HG03571 (cell line): ENCODE measurements at regions not wholly inside any gene's neighbourhood (a gene's known extent, or its start where the extent isn't known, plus 50 kb on each side); places are given as distances from the start of the nearest gene placed in this dataset.
A peak's percentile ranks its signal among the peaks of the same experiment; 100 is the strongest.

Experiments
- ATAC-seq: cut with Tn5 transposase; IDR thresholded peaks from one replicate; pipeline ENCODE4 v1.9.1; 2021; ENCODE audit not compliant: unreplicated experiment

- ATAC-seq, result no peak
Observed at GRCh38 chr11:23023319-23023718, 163.0 kb upstream of the CCDC179 start.

DNA sequence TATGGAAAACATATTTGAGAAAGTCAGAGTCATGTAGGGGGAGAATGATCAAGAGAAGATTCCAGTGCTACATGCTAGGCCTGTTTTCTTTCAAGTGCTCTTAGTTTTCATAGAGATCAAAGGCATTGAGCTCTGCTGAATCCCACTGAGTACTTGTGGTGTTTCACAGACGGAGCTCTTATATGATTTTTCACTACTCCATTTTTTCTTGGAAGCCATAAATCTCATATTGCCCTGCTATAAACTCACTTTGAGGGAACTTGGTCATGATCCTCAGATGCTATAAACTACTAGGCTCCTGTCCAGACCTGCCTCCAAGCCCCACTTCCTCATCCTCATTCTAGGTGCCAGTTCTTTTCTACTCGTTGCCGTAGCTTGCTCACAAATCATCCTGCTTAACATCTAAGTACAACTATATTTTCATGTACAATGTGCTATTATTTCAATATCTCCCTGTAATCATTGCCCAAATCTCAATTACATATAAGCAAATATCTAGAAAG is 180.8 kb upstream of the CCDC179 start:
- no peak for ATAC-seq

GRCh38 chr11:23058656-23059055 is 198.4 kb upstream of the CCDC179 start:
- ATAC-seq, result no peak

DNA sequence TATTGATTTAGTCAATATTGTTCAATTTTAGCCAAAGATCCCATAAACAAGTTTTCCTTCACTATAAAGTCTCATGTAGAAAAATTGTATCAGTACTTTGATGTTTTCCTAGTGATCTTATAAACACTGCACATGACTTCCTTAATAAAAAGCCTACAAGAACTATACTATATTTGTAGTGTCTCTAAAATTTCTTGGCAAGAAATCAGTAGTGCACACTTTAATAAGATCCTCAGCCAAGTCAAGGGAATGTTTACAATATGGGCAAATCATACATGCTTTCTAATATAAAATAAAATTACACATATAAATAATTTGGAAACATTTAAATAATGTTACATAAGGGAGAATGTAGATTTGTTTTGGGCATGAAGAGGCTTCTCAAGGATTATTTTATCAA is 203.0 kb upstream of the CCDC179 start:
- no peak for ATAC-seq

DNA sequence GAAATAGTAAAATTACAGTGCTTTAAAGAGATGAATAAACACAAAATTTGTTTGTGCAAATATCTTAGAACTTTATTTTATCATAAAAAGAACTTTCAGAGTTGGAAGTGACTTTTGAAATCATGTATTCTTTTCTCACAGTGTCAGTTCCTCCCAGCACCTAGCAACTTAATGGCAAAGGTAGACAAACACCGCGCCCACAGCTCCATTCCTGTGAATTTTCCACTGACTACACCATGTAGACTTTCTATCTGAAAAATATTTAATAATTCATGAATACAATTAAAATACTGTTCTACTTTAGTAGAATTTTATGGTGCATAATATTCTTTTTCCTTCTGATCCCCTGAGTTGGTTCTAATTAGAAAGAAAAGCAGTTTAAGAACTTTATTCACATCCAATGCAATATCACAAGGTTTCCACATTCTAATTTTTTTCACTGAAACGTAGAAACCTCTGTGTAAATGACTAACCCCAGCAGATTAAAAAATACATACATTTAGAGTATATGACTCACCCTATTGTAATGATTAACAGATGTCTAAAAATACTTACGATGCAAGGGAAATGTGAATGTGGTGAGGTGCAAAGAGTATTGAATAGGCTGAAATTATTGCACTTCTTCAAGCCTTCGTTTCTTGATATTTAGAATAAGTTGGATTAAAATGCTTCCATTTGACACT is 218.2 kb upstream of the CCDC179 start:
- ATAC-seq, result peak; percentile 75

DNA sequence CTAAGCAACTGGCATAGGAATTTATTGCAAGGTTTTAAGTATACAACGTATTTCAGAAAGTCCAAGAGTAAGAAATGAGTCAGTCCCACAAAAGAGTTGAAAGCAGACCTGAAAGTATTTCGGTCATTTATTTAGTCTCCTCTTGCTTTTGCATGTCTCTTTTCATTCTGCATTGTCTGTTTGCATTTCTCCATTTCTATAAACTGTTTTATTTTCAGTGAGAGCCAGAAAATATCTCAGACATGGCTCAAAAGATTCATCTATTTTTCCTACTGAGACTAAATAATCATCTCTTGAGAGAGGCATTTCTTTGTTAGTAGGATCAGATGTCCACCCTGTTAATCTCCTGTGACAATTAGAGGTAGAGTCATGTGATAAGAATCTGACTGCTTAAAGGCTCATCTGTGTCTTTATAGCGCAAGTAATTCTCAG is 219.1 kb upstream of the CCDC179 start:
- ATAC-seq, result peak; percentile 78

- no peak for ATAC-seq
Observed at GRCh38 chr11:23087407-23087806, 227.1 kb upstream of the CCDC179 start.

- ATAC-seq, result no peak
Observed at GRCh38 chr11:23090659-23091058, 230.4 kb upstream of the CCDC179 start.

DNA sequence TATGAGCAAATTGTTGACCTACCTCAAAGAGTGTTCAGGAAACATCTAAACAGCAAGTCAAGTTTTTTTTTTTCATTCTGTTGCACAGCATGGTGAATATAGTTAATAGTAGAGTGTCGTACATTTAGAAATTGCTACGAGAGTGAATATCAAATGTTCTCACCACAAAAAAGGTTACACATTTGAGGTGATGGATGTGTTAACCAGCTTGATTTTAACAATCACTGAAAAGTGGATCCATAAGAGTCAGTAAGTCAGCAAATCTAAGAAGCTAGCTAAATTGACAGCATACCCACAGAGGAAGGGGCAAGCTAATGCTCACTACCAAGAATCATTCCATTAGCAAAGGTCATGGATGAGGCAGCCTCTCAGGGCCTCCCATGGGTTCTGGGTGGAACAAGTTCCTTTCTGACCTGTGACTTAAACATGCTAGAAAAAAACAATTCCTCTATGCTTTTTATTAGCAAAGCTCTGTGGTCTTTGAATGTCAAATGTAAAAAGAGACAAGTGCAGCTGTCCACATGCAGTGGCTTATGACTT is 235.4 kb upstream of the CCDC179 start:
- ATAC-seq, result no peak

DNA sequence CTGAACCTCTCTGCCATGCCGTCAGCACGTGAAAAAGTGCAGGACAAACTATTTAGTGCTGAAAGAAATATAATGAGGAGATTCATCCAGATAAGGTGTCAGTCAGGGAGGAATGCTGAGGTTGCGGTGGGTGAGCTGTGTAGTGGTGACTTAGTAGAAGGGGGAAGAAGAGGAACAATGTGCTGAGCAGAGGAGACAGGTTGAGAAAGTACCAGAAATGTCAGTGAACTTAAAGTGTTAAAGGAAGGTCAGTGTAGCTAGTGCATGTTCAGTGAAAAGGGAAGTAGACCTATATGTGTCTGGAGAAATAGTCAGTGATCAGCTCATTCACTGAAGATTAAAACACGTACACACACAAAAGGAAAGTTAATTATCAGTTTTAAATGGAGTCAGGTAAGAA is 237.6 kb upstream of the CCDC179 start:
- ATAC-seq, result peak; percentile 78

DNA sequence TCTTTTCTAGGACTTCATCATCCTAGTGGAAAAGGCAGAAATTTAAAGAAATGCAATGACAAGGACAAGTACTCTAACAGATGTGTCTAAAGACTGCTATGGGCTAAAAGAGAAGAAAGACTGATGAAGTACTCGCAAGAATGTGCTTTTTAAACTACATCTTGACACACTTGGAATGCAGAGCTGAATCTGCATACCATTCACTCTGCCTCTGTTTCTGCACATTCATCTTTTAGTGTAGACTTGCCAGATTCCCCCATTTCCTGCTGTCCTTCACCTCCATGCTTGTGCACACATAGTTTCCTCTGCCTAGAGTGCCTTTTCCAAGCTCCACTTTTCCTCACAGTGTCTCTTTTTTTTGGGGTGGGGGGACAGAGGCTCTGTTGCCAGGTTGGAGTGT is 239.0 kb upstream of the CCDC179 start:
- ATAC-seq, result no peak

DNA sequence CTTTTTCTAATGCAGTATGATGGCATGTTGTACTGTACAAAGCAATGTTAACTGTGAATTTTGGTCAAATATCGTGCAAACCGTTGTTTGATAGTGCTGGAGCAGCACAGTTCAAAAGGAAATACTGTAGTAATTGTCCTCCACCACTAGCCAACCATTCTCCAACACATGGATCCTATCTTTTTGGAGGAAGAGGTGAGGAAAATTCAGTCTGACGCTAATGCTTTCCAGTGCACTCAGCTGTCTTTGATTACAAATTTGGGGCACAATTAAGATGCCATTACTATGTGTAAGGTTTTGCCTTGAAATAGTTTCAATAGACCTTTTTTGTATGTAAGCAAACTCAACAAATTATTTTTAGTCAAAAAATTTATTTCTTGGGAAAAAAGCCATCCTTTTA is 240.5 kb upstream of the CCDC179 start:
- ATAC-seq, result no peak

DNA sequence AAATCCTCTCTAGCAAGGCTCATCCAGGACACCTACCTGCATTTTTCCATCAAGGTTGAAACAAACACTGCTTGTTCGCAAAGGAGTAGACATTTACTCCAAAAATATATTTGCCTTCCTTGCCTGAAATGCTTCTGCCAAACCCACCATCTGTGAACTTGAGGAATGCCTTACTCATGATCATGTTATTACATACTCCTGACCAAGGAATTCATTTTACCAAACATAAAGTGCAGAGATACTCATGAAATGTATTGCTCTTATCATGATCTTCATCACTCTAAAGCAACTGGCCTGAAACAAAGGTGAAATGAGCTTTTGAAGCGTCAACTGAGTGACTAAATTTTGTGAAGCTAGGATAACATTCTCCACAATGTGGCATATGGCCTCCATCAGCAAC is 243.1 kb upstream of the CCDC179 start:
- ATAC-seq, result no peak

DNA sequence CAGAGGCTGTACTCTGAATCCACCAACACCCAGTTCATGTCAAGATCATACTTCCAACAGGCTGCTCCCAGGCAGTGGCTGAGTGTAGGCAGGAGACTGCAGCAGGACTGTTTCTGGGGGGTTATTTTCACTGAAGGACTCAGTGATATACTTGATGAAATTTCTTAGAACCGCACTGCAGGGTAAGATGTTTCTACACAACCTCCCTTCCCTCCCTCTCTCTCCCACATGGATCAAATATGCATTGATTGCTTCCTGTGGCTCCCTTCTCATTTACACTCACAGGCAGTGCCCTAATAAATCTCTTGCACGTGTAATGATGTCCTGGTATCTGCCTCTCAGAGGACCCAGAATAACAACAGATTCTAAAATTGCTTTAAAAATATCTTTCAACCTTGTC is 251.3 kb upstream of the CCDC179 start:
- ATAC-seq, result no peak

- no peak for ATAC-seq
Observed at GRCh38 chr11:23112390-23112789, 252.1 kb upstream of the CCDC179 start.

DNA sequence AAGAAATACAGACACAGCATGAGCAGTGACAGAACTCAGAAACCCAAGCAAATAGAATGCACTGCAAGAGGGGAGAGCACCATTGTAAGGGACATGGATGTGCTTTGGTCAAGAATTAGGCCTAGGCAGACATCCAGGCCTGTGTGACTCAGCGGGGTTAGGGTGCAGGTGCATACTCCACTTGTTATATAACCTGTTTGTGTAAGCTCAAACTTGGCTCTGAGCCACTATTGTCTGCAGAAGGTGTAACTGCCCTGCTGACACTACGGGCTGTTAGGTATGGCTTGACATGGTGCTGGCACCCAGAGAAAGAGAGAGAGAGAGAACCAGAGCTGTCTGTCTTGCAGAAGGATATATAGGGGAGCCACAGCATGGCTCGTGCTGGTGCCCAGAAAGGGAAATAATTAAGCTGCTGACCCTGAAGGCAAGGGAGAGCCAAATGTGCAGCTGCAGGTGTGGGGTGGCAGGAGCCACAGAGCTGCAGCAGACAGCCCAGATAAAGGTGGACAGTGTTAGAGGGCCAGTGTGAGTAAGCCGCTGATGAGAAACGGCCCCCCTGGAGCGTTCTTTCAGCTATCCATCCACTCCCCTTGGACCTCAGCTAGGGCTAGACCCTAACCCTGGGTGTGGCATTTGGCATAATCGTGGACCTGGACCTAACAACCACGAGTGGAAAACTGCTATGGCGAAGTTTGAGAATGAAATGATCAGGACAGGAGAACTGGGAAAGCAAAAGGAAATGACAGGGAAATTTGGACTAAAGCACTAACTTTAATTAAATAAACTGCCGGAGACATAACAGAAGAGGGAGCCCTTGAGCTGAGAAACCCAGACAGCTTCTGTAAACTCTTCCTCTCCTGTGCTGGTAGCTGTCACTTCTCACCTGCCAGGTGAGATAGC is 253.0 kb upstream of the CCDC179 start:
- no peak for ATAC-seq

DNA sequence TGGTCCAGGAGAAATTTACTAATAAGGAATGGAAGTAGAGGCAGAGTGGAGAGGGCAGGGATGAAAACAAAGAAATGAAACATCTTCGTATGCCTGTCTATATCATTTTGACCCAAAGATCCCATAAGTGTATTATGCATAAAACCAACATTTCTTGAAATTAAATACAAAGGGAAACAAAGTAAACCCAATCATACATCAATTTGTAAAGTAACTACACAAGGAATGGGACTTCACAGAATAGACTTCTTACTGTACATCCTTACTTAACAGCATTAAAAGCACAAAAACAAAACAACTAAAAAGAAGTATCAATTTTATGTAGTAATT is 253.6 kb upstream of the CCDC179 start:
- no peak for ATAC-seq

GRCh38 chr11:23123753-23124152 is 263.5 kb upstream of the CCDC179 start:
- ATAC-seq, result no peak

GRCh38 chr11:23124249-23124648 is 264.0 kb upstream of the CCDC179 start:
- ATAC-seq, result no peak

GRCh38 chr11:23124996-23125395 is 264.7 kb upstream of the CCDC179 start:
- ATAC-seq, result no peak

- ATAC-seq, result no peak
Observed at GRCh38 chr11:23127706-23128105, 267.4 kb upstream of the CCDC179 start.

DNA sequence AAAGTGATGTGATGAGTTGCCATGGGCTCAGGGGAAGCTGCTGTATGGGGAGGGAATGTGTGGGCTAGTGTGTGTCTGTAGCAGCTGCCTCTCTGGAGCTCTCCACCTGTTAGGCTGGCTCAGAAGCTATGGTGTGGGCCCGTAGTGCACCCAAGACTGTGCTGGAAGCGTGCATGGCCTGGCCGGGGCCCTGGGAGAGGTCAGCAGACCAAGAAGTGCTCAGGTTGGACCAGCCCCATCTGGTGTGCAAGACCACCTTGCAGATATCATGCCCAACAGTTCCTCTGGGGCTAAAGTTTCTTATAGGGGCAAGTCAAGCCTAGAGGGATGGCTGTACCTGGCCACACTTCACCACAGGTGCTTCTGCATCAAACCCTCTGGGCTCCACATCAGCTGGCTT is 274.4 kb upstream of the CCDC179 start:
- no peak for ATAC-seq
